K562 (cell line): ENCODE measurements at regions not wholly inside any gene's neighbourhood (a gene's known extent, or its start where the extent isn't known, plus 50 kb on each side); places are given as distances from the start of the nearest gene placed in this dataset.

ENCODE experiments used
- ATAC-seq: fragments of 200-7000 bp; cut with Tn5 transposase; 3 replicates; pipeline ENCODE4 v1.9.1; 2020; ENCODE audit warnings: moderate library complexity
- BruUV-seq: library from RNA; stranded (reverse); fragments of 400-500 nt; replicated peaks from 2 replicates; lab custom pipeline; 2021; lab: Mats Ljungman, UMichigan
- CTCF ChIA-PET: fragments of 300-600 bp; formaldehyde crosslinking; extraction: SDS; loops from one replicate; lab custom pipeline; 2021; ENCODE audit warnings: low intra/inter-chr PET ratio; lab: Yijun Ruan, JAX
- POLR2A ChIA-PET: fragments of 300-600, 350-650 bp; sonication (Branson Sonifier 250); formaldehyde crosslinking; extraction: SDS; loops from one replicate; lab custom pipeline; 2021; ENCODE audit warnings: antibody characterized with exemption, inconsistent platforms; lab: Yijun Ruan, JAX
- DNase-seq, 4 experiments: peaks; one replicate each; pipeline versions ENCODE4 v3.0.0 to v3.0.0-alpha.2; 2011 to 2018; ENCODE audit warnings: low spot score in 3 of 4, mixed read lengths in 3 of 4; ENCODE audit errors: extremely low read depth in 1 of 4
- FAIRE-seq: peaks from 2 replicates; lab custom pipeline; 2011; peaks lifted over from hg19 to GRCh38; lab: Jason Lieb, UNC
- H2AFZ ChIP-seq: 2 replicates; pipeline ENCODE4 v1.6.0; 2011; ENCODE audit warnings: low read depth, low read length, control low read depth, inconsistent platforms
- H3K27ac ChIP-seq: fragments of 200-600 bp; 3 replicates; pipeline ENCODE4 v1.8.0; 2011; ENCODE audit warnings: low read depth, mild to moderate bottlenecking, control low read depth, inconsistent platforms, low read length, moderate library complexity, mixed read lengths; ENCODE audit errors: extremely low read depth
- H3K27me3 ChIP-seq, 2 experiments: fragments of 300-600 bp in 1 of 2; 2 replicates in 1 of 2; 3 replicates in 1 of 2; pipeline versions ENCODE4 v1.6.0 to v1.8.0; 2011; ENCODE audit warnings: inconsistent platforms in 2 of 2, low read length in 2 of 2, mild to moderate bottlenecking in 1 of 2, mixed read lengths in 1 of 2, moderate library complexity in 1 of 2; ENCODE audit not compliant: control insufficient read depth in 2 of 2, insufficient read depth in 2 of 2
- H3K36me3 ChIP-seq: fragments of 300-600 bp; 3 replicates; pipeline ENCODE4 v1.8.0; 2011; ENCODE audit warnings: mild to moderate bottlenecking, low read length, inconsistent platforms; ENCODE audit not compliant: control insufficient read depth, insufficient read depth
- H3K4me1 ChIP-seq, 2 experiments: fragments of 200-600 bp in 1 of 2; replicated peaks in 1 of 2; 2 replicates in 1 of 2; 3 replicates in 1 of 2; pipeline versions ENCODE4 v1.5.1 to v1.8.0; 2011; ENCODE audit warnings: inconsistent platforms in 2 of 2, low read length in 2 of 2, mild to moderate bottlenecking in 1 of 2, mixed read lengths in 1 of 2, moderate library complexity in 1 of 2; ENCODE audit not compliant: control insufficient read depth in 2 of 2, insufficient read depth in 2 of 2
- H3K4me2 ChIP-seq: 2 replicates; pipeline ENCODE4 v1.6.1; 2011; ENCODE audit warnings: low read length, control low read depth, inconsistent platforms, mixed read lengths; ENCODE audit not compliant: insufficient read depth
- H3K4me3 ChIP-seq: fragments of 200-600 bp; sonication (generic), shearing (Covaris generic); 2 replicates; pipeline ENCODE4 v1.5.1; 2016; ENCODE audit warnings: control low read depth, inconsistent platforms
- H3K79me2 ChIP-seq: fragments of 200-600 bp; 3 replicates; pipeline ENCODE4 v1.8.0; 2011; ENCODE audit warnings: low read length, inconsistent platforms; ENCODE audit not compliant: control insufficient read depth, insufficient read depth
- H3K9ac ChIP-seq, 2 experiments: 2 replicates each; pipeline versions ENCODE4 v1.6.0 to v1.6.1; 2011; ENCODE audit warnings: low read depth in 2 of 2, low read length in 2 of 2, control low read depth in 1 of 2, inconsistent platforms in 1 of 2, mild to moderate bottlenecking in 1 of 2, mixed read lengths in 1 of 2; ENCODE audit not compliant: insufficient read depth in 1 of 2
- H3K9me1 ChIP-seq: one replicate; pipeline ENCODE4 v1.6.0; 2011; ENCODE audit warnings: inconsistent platforms, mild to moderate bottlenecking, low read length, moderate library complexity; ENCODE audit not compliant: control insufficient read depth, insufficient read depth
- H3K9me3 ChIP-seq: replicated peaks from 2 replicates; pipeline ENCODE4 v1.5.1; 2011; ENCODE audit warnings: low read depth, low read length, inconsistent platforms; ENCODE audit not compliant: control insufficient read depth, insufficient read depth
- H4K20me1 ChIP-seq: replicated peaks from 2 replicates; pipeline ENCODE4 v1.6.1; 2011; ENCODE audit warnings: low read length, inconsistent platforms, mixed read lengths; ENCODE audit not compliant: control insufficient read depth, insufficient read depth
- CTCF ChIP-seq, 3 experiments: IDR thresholded peaks in 2 of 3; conservative IDR thresholded peaks in 1 of 3; 2 replicates each; pipeline ENCODE4 v1.5.1; 2011 to 2012; ENCODE audit warnings: low read length in 3 of 3, mild to moderate bottlenecking in 3 of 3, control low read depth in 2 of 3, improper control_type of control experiment in 1 of 3, inconsistent platforms in 1 of 3, low read depth in 1 of 3, mixed read lengths in 1 of 3, moderate library complexity in 1 of 3; ENCODE audit not compliant: insufficient read depth in 2 of 3
- ESRRB ChIP-seq: fragments of 250-450 bp; sonication (Bioruptor Pico); IDR thresholded peaks from 2 replicates; pipeline ENCODE4 v1.5.0; 2020; ENCODE audit warnings: mild to moderate bottlenecking, moderate library complexity, borderline replicate concordance
- HDAC3 ChIP-seq: fragments of 450-650 bp; IDR thresholded peaks from 2 replicates; pipeline ENCODE4 v1.6.1; 2018; ENCODE audit warnings: borderline replicate concordance, mild to moderate bottlenecking, moderate library complexity; ENCODE audit not compliant: partially characterized antibody
- KAT8 ChIP-seq: fragments of 450-650 bp; IDR thresholded peaks from 2 replicates; pipeline ENCODE4 v1.6.1; 2016; ENCODE audit warnings: low read depth, mild to moderate bottlenecking
- KDM1A ChIP-seq, 2 experiments: fragments of 450-650 bp; IDR thresholded peaks; 2 replicates each; pipeline ENCODE4 v1.6.1; 2016; ENCODE audit warnings: mild to moderate bottlenecking in 2 of 2
- KLF10 ChIP-seq: fragments of 250-450 bp; sonication (Bioruptor Pico); IDR thresholded peaks from 2 replicates; pipeline ENCODE4 v1.6.1; 2021; ENCODE audit warnings: matching md5 sums
- POLR2H ChIP-seq: IDR thresholded peaks from 2 replicates; pipeline ENCODE4 v1.6.1; 2016; ENCODE audit warnings: missing genetic modification characterization, low read depth, mild to moderate bottlenecking, control low read depth, missing compliant biosample characterization, moderate library complexity
- PTBP1 ChIP-seq: fragments of 200-400 bp; formaldehyde crosslinking; IDR thresholded peaks from 2 replicates; pipeline ENCODE4 v1.6.1; 2017; ENCODE audit warnings: low read depth, low read length
- RFX5 ChIP-seq: IDR thresholded peaks from 2 replicates; pipeline ENCODE4 v1.6.1; 2011; ENCODE audit warnings: low read depth, mild to moderate bottlenecking, improper control_type of control experiment, low read length
- SMAD3 ChIP-seq: fragments of 450-650 bp; formaldehyde crosslinking; conservative IDR thresholded peaks from 2 replicates; pipeline ENCODE4 v1.4.0; 2020; ENCODE audit warnings: mild to moderate bottlenecking
- SNAPC5 ChIP-seq: fragments of 250-450 bp; sonication (Bioruptor Pico); IDR thresholded peaks from 2 replicates; pipeline ENCODE4 v1.8.0; 2021; ENCODE audit warnings: moderate library complexity, mild to moderate bottlenecking, inconsistent platforms
- WHSC1 ChIP-seq: IDR thresholded peaks from one replicate; pipeline ENCODE4 v1.6.1; 2012; ENCODE audit warnings: low read length, control low read depth, inconsistent platforms
- ZBTB11 ChIP-seq, 3 experiments: fragments of 200-800 bp in 1 of 3; fragments of 250-450 bp in 1 of 3; fragments of 450-650 bp in 1 of 3; sonication (Bioruptor Pico) in 1 of 3; sonication (Bioruptor generic) in 1 of 3; formaldehyde crosslinking in 1 of 3; IDR thresholded peaks; 2 replicates each; pipeline versions ENCODE4 v1.6.1 to v1.8.0; 2016 to 2022; ENCODE audit warnings: mild to moderate bottlenecking in 2 of 3, missing genetic modification characterization in 2 of 3, missing compliant biosample characterization in 1 of 3, moderate library complexity in 1 of 3
- ZFP36 ChIP-seq: fragments of 150-350 bp; IDR thresholded peaks from 2 replicates; pipeline ENCODE4 v1.6.1; 2018; ENCODE audit warnings: low read length, low read depth; ENCODE audit not compliant: partially characterized antibody
- ZNF354B ChIP-seq: fragments of 250-450 bp; sonication (Bioruptor Pico); IDR thresholded peaks from 2 replicates; pipeline ENCODE4 v1.4.0; 2020
- ZNF408 ChIP-seq: fragments of 250-450 bp; sonication (Bioruptor Pico); IDR thresholded peaks from 2 replicates; pipeline ENCODE4 v1.4.0; 2020; ENCODE audit warnings: low read depth, mild to moderate bottlenecking, moderate library complexity
- ZNF589 ChIP-seq: fragments of 200-800 bp; sonication (Bioruptor generic); IDR thresholded peaks from 2 replicates; pipeline ENCODE4 v1.6.1; 2016; ENCODE audit warnings: low read depth, missing genetic modification characterization, missing compliant biosample characterization
- ZNF766 ChIP-seq: fragments of 200-800 bp; sonication (Bioruptor generic); conservative IDR thresholded peaks from 2 replicates; pipeline ENCODE4 v1.6.1; 2016; ENCODE audit warnings: missing genetic modification characterization, missing compliant biosample characterization
- WGBS: fragments of 100-300 bp; shearing (Covaris generic); methylation state at CpG from one replicate; pipeline ENCODE4 v1.1.6; 2016; ENCODE audit warnings: low coverage, mixed read lengths; ENCODE audit not compliant: insufficient coverage; ENCODE audit errors: missing lambda C conversion rate; 5-methylcytosine and 5-hydroxymethylcytosine counted together
- in situ Hi-C: fragments of 300-500 bp; cut with MboI; formaldehyde crosslinking; loops from 4 replicates; pipeline ENCODE4 v1.15.0; 2018; ENCODE audit warnings: inconsistent platforms, mixed read lengths
- intact Hi-C: fragments of 100-400 bp; cut with micrococcal nuclease; formaldehyde crosslinking; loops from 2 replicates; pipeline ENCODE4 v1.14.2; 2022

- no TSS peak for BruUV-seq
- Histone ChIP-seq H3K4me3 (no peak overlapping the region), H3K36me3 (no peaks in the 10 kb centered on the region), H3K9me3 (no peaks in the 10 kb centered on the region), H3K27me3 (no peaks in the 10 kb centered on the region), H4K20me1 (no peaks in the 10 kb centered on the region), H3K4me1 (no peaks in the 10 kb centered on the region), H3K27ac (no peak overlapping the region), H3K9ac (no peak overlapping the region), H2AFZ (no peak overlapping the region), H3K9me1 (no peaks in the 10 kb centered on the region), H3K79me2 (no peaks in the 10 kb centered on the region), H3K4me2 (no peak overlapping the region)
- WGBS: 4% methylated on average over 6 of the region's 6 CpGs
- ChIA-PET CTCF (no interaction called here), POLR2A (no interaction called here)
- in situ Hi-C loops: no loop called here
- ATAC-seq (no peak), FAIRE-seq (no peak), DNase-seq (no peak)
- intact Hi-C loops: no loop called here
- TF ChIP-seq ZFP36 (no peak), HDAC3 (no peak), PTBP1 (no peak), ZNF408 (CRISPR knock-in tag) (no peak), KDM1A (IDR thresholded peaks at IDR 0.05) (no peak), ESRRB (CRISPR knock-in tag) (no peak), SNAPC5 (CRISPR knock-in tag) (no peak), ZNF766 (CRISPR knock-in tag) (no peak), RFX5 (no peak), ZBTB11 (CRISPR knock-in tag; IDR thresholded peaks at IDR 0.05) (no peak), KAT8 (no peak), CTCF (IDR thresholded peaks at IDR 0.05 in 2 of 3, conservative IDR thresholded peaks at IDR 0.05 in 1 of 3; ENCODE audit: insufficient read depth in 2 of 3, low read depth in 1 of 3, low read length in 3 of 3) (no peak), SMAD3 (CRISPR knock-in tag) (no peak), POLR2H (no peak), ZNF589 (CRISPR knock-in tag) (no peak), ZNF354B (CRISPR knock-in tag) (no peak), KLF10 (CRISPR knock-in tag) (no peak), WHSC1 (no peak)
Measured at GRCh38 chr5:158543539-158544387, 556.0 kb downstream of the EBF1 start.
